Eye (tissue), 1 donor: ENCODE measurements at regions not wholly inside any gene's neighbourhood (a gene's known extent, or its start where the extent isn't known, plus 50 kb on each side); places are given as distances from the start of the nearest gene placed in this dataset.

Experiments used
- DNase-seq: peaks from one replicate; pipeline ENCODE4 v3.0.0-alpha.2; 2015

DNA sequence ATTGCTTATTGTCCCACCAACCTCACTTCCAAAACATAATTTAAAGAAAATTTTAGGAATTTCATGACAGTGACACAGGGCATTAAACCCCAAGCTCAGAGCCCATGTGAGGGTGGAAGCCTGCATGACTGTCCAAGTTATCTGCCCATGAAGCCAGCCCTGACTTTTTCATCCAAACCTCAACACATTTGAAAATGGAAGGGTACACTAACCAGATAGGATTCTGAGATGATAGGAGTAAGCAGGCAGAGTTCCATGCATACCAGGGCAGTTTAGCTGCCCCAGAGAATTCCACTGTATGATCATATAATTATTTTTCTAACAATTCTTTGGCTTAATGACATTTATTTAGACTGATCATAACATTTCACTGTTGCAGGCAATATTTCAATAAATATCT, 986.0 kb downstream of the TTLL7 start:
- DNase-seq = no peak

DNA sequence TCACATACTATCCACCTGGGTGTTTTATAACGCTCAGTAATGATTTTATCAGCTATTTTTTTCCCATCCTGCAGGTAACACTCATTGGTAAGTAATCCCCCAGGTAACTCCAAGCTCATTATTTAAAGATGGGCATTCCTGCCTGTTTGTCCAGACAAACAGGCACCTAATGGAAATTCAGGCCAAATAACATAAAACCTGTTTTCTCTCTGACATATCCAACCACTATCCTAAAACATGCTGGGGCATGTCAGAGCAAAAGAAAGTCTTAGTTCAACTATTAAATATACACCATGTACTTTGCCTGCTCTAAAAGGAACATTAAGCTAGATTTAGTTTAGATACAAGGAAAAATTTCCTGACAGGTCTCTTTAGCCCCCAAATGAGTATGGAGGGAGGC, 987.7 kb downstream of the TTLL7 start:
- DNase-seq = no peak

DNA sequence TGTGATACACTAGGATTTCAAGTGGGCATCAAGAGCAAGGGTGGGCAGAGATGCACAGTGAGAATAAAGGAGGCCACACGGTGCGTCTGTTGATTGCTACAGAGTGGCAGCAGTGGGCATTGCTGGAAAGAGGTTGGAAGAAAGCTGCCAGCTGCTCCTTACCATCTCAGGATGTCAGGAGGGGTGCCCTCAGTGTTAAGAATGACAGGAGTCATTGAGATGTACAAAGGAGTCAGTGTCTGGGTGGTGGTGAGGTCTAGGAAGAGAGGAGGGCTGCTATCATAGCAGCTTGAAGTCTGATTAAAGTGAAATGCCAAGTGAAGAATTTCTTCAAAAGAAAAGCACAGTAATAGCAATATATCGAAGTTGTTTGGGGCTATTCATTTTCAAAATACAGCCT, 992.7 kb downstream of the TTLL7 start:
- no peak for DNase-seq

DNA sequence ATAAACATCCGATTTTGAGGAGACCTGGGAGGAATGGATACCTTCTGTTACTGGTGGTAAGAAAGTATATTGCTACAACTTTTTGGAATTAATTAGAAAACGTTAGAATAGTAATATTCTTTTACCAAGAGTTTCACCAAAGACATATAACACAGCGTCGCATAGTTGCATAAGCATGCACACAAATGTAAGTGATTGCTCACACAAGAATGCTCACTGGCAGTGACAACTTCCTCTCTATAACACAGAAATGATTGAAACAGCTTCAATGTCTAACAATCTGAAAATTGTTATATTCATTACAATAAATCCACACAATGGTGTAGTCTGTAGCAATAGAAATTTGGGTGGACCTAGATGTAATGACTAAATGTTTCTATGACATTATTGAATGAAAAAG, 998.6 kb downstream of the TTLL7 start:
- DNase-seq = no peak

- DNase-seq = no peak
These were observed 1003.0 kb downstream of the TTLL7 start for GRCh38 chr1:82995951-82996350.

DNA sequence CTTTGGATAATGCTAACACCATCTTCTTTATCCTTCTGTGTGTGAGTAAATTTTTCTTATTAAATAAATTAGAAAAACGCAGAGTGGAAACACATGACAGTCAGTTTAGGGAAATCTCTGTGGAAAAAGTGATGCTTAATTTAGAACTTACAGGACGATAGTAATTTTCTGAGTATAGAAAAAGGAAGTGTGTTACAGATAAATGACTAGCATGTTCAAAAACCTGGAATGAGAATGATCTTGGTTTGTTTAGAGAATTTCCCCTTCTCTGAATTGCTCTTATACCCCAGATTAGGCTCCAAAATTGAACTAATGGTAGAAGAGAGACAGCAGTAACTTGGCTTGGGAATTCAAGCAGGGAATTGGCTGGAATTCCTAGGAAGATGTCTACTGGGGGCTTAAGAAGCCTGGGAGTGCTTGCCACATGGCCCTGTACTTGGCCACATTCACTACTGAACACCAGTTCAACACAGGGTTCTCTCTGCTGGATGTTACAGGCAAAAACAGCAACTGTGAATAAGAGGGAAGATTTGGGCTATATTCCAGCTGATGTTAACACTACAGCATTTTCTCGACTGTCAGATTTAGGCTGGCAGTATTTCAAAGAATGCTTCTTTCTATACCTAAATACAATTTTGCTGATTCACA, 1004.2 kb downstream of the TTLL7 start:
- DNase-seq = peak; percentile 21

- DNase-seq = no peak
These were observed 1007.4 kb downstream of the TTLL7 start for GRCh38 chr1:82991569-82991968.

DNA sequence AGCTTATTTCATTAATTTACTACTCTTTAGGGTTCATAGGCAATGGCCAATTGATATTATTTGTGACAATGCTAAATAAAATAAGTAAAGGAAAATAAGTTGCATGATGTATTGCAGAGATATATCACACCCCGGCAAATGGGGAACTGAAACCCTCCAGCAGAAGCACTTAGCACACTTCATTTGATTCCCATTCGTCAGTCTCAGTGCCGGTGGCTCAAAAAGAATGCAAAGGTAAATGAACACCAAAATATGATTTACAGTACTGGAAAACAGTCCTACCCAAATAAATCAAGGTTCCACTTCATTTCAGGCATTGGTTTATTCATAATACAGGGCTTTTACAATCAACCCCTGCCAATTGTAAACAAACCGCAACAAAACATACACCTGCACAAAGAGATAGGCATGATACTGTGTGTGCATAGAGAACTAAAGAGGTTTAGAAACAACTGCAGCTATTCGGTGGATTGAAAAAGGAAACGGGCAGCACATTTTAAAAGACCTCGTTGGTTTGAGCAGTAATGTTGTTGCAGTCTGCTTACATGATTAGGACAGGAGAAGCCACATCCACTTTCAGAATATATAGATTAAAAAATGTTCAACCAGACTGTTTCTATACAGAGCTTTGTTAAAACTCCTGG, 1019.2 kb downstream of the TTLL7 start:
- no peak for DNase-seq

DNA sequence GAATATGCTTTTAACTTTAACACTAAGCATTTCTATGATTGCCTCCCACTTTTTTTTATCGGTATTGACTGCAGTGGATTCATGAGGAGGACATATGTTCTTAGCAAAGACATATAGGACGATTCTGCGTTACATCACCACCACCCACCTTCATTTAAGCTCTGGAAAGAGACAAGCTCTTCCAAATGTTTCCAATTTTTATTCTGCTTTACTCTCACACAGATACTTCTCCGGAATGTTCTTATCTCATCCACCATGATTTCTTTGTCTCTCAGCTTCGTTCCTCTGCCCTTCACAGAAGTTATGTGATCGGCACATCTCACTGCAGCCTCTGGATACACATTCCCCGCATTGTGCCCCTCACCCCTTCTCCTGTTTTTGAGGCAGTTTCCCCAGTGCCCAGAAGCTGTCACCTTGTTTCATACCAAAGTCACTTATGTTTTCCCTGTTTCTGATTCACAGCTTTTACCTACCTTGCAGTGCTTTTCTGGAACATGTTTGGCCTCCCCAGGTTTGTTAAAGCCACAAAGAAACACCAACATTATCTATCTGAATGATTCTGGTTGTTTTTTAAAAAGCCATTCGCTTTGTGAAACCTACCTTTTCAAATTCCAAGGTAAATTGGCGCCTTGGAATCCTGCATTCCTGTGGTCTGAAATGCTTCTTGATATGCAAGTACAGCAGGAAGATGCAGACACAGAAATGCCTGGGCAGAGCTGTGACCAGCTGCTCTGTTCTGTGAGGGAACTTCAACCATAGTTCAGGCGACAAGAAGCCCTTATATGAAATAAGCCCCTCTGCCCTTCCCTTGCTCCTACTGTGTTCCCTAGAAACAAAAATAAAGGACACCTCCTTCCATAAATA, 1020.2 kb downstream of the TTLL7 start:
- DNase-seq = no peak

GRCh38 chr1:82972841-82973553, 1025.9 kb downstream of the TTLL7 start:
- no peak for DNase-seq

- DNase-seq = no peak
These were observed 1029.6 kb downstream of the TTLL7 start for GRCh38 chr1:82969340-82969739.

- no peak for DNase-seq
These were observed 1036.3 kb downstream of the TTLL7 start for GRCh38 chr1:82962658-82963057.

DNA sequence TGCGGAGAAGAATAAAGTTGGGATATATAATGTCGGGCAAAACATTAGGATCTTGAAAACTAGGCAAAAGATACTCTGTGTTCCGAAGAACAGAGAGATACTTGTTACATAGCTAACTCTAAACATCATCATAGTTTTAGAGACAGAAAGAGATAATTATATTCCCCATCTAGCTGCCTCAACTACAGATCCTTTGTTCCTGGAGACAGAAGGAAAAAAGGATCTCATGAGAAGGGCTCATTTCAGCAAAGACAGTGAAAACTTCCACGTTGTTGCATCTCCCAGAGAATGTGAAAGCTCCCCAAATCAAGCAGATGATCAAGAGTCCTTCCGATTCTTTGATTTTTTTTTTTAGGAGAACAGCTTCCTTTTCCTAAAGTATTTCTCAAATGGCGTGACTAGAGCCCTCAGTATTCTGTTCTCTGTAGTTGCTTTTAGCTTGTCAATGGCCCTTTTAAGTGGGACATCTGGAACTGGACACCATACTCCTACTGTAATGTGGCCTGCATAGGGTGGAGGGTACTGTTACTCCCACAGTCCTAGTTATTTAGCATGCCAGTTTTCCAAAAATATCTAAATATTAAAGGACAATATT, 1048.2 kb downstream of the TTLL7 start:
- DNase-seq = no peak

GRCh38 chr1:82948386-82948785, 1050.5 kb downstream of the TTLL7 start:
- DNase-seq = no peak

- no peak for DNase-seq
These were observed 1051.7 kb downstream of the TTLL7 start for GRCh38 chr1:82947278-82947677.

DNA sequence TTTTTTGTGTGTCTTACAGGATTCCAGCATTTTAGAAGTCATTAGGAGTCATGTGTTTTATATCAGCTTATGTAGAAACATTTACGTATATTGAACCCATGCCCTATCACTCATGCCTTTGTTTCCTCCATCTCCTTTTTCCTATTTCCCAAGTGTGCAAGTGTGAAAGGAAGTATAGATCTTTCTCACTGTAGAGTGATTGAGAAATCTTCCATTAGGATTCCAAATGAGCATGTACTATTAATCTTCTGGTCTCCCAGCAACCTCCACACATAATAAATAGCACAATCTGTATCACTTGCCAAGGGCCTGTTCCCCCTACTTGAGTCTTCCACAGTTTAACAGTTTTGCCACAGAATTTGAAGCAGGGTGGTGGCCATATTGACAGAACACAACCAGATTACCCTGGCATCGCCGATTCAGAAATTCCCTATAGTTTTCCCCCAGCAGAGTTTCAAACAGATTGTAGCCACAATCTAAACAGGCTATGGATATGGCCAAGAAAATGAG, 1052.8 kb downstream of the TTLL7 start:
- peak; percentile 6 for DNase-seq

DNA sequence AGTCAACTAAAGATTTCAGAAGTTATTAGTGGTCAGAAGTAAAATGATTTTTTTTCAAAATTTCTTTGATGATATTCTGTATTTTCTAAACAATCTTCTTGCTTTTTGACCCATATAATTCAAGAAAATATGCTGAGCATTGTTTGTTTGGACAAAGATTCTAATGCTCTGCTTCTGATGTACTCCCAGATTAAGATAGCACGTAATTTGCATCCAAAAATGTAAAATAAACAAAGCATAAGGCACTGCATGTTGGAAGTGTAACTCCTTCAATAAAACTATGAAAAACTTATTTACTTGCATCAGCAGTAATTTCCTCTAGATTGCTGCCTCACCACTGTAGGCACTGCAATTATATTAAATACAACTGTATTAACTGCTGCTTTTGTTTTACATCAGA, 1054.1 kb downstream of the TTLL7 start:
- DNase-seq = no peak

- no peak for DNase-seq
These were observed 1064.9 kb downstream of the TTLL7 start for GRCh38 chr1:82934074-82934473.

DNA sequence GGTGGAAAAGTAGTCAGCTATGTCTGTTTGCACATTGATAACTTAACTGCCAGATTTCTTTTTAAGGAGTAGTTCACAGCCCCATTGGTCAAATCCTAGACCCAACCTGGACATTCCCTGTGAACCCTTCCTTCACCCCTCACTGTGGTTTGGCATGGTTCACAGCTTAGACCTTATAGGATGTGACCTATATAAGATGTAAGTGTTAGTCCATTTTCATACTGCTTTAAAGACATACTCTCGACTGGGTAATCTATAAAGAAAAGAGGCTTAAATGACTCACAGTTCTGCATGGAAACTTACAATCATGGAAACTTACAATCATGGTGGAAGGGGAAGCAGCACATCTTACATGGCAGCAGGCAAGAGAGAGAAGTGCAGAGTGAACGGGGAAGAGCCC, 1066.2 kb downstream of the TTLL7 start:
- no peak for DNase-seq

DNA sequence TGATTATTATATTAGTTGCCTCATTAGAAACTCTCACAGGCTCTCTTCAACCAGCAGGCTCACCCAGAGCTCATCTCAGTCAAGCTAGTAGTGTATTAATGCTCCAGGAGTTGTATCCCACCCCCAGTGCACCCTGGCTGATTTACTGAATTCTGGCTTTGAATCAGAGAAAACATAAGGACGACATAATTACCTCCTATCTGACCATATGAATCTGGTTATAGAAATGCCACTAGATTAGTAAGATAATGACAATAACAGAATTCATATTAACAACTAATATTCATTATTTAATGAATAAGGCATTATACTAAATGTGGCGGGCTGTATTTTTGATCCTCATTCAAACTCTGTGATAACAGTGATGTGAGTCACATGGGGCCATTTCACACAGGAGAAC, 1066.7 kb downstream of the TTLL7 start:
- DNase-seq = no peak

- DNase-seq = no peak
These were observed 1067.9 kb downstream of the TTLL7 start for GRCh38 chr1:82931006-82931405.

- DNase-seq = peak; percentile 75
These were observed 1071.2 kb downstream of the TTLL7 start for GRCh38 chr1:82927753-82928152.

DNA sequence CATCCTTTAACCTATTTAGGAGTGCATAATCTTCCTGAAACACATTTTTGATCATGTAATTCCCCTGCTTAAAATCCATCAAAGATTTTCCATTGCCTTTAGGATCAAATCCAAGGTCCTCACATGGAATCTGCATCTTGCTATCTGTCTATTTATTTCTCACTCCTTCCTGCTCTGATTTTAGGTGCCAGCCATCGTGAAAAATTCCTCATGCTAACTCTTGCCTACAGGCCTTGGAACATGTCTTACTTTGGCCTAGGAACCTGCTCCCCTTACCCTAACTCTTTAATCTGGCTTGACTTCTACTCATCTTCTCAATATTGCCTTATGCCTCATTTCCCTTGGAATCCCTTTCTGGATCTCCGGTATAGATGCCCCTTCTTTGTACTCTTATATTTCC, 1074.3 kb downstream of the TTLL7 start:
- DNase-seq = no peak
